WI38 (cell line): ENCODE measurements at regions not wholly inside any gene's neighbourhood (a gene's known extent, or its start where the extent isn't known, plus 50 kb on each side); places are given as distances from the start of the nearest gene placed in this dataset.

Experiments used
- H3K4me3 ChIP-seq: 2 replicates; pipeline ENCODE4 v1.5.1; 2011; ENCODE audit warnings: low read depth, mild to moderate bottlenecking, control low read depth, low read length
- CTCF ChIP-seq: IDR thresholded peaks from 2 replicates; pipeline ENCODE4 v1.5.1; 2012; ENCODE audit warnings: low read depth, mild to moderate bottlenecking, control low read depth, low read length

GRCh38 chr2:205902041-205902899 lies 183.7 kb downstream of the INO80D start:
- H3K4me3 ChIP-seq, result no peak overlapping the region

GRCh38 chr2:205901491-205901890 lies 184.5 kb downstream of the INO80D start:
- no peak for TF ChIP-seq CTCF
- no peak overlapping the region for H3K4me3 ChIP-seq

More at GRCh38 chr2:205902041-205902899, 183.7 kb downstream of the INO80D start:
- no peak for TF ChIP-seq CTCF

GRCh38 chr2:205898744-205899143 lies 187.2 kb downstream of the INO80D start:
- H3K4me3 ChIP-seq, result no peak overlapping the region
- TF ChIP-seq CTCF, result no peak

- TF ChIP-seq CTCF, result no peak
- H3K4me3 ChIP-seq, result no peak overlapping the region
Measured at GRCh38 chr2:205895981-205896655, 189.9 kb downstream of the INO80D start.

GRCh38 chr2:205892665-205893259 lies 193.2 kb downstream of the INO80D start:
- TF ChIP-seq CTCF, result no peak
- H3K4me3 ChIP-seq, result no peak overlapping the region

- no peak for TF ChIP-seq CTCF
- no peak overlapping the region for H3K4me3 ChIP-seq
Measured at GRCh38 chr2:205892251-205892655, 193.7 kb downstream of the INO80D start.

- H3K4me3 ChIP-seq, result no peak overlapping the region
- TF ChIP-seq CTCF, result no peak
Measured at GRCh38 chr2:205889114-205889513, 196.9 kb downstream of the INO80D start.
